Type B pancreatic cell (in vitro differentiated cells): ENCODE measurements at regions not wholly inside any gene's neighbourhood (a gene's known extent, or its start where the extent isn't known, plus 50 kb on each side); places are given as distances from the start of the nearest gene placed in this dataset.

Experiments used
- DNase-seq: peaks from one replicate; pipeline ENCODE4 v3.0.0; 2021; ENCODE audit warnings: mixed read lengths; ENCODE audit not compliant: unreplicated experiment; ENCODE audit errors: extremely low spot score
- H3K27ac Mint-ChIP-seq: 2 replicates; pipeline ENCODE4 v1.8.0; 2021; ENCODE audit warnings: mild to moderate bottlenecking, mixed read lengths
- H3K27me3 Mint-ChIP-seq: 2 replicates; pipeline ENCODE4 v1.8.0; 2021; ENCODE audit warnings: mixed read lengths
- H3K36me3 Mint-ChIP-seq: 2 replicates; pipeline ENCODE4 v1.8.0; 2021; ENCODE audit warnings: mixed read lengths
- H3K4me1 Mint-ChIP-seq: one replicate; pipeline ENCODE4 v1.8.0; 2021; ENCODE audit warnings: mixed read lengths; ENCODE audit not compliant: unreplicated experiment
- H3K4me3 Mint-ChIP-seq: 2 replicates; pipeline ENCODE4 v1.8.0; 2021; ENCODE audit warnings: mild to moderate bottlenecking, mixed read lengths
- H3K9me3 Mint-ChIP-seq: 2 replicates; pipeline ENCODE4 v1.8.0; 2021; ENCODE audit warnings: mixed read lengths
- CTCF ChIP-seq: fragments of 200-600 bp; sonication (generic); conservative IDR thresholded peaks from 2 replicates; pipeline ENCODE4 v1.5.0; 2021; ENCODE audit warnings: antibody characterized with exemption, mild to moderate bottlenecking

GRCh38 chr12:127558361-127558760 lies 708.6 kb upstream of the TMEM132C start:
- H3K27me3 Mint-ChIP-seq = no peaks in the 10 kb centered on the region
- no peaks in the 10 kb centered on the region for H3K36me3 Mint-ChIP-seq
- no peak overlapping the region for H3K27ac Mint-ChIP-seq
- no peak for DNase-seq
- no peak overlapping the region for H3K4me3 Mint-ChIP-seq
- TF ChIP-seq CTCF = no peak
- H3K4me1 Mint-ChIP-seq = no peaks in the 10 kb centered on the region
- H3K9me3 Mint-ChIP-seq = no peaks in the 10 kb centered on the region

GRCh38 chr12:127559349-127560040 lies 707.5 kb upstream of the TMEM132C start:
- peak; percentile 46 for TF ChIP-seq CTCF
- no peaks in the 10 kb centered on the region for H3K27me3 Mint-ChIP-seq
- H3K9me3 Mint-ChIP-seq = no peaks in the 10 kb centered on the region

GRCh38 chr12:127560041-127560478 lies 706.9 kb upstream of the TMEM132C start:
- no peak for DNase-seq
- Mint-ChIP-seq H3K36me3 (no peaks in the 10 kb centered on the region), H3K9me3 (no peaks in the 10 kb centered on the region), H3K27ac (no peak overlapping the region), H3K4me3 (no peak overlapping the region), H3K4me1 (no peaks in the 10 kb centered on the region), H3K27me3 (peaks cover 4% of the 10 kb centered on the region)
- no peak for TF ChIP-seq CTCF

More at GRCh38 chr12:127559349-127560040, 707.5 kb upstream of the TMEM132C start:
- H3K27ac Mint-ChIP-seq = no peak overlapping the region
- no peaks in the 10 kb centered on the region for H3K4me1 Mint-ChIP-seq
- no peak for DNase-seq
- no peak overlapping the region for H3K4me3 Mint-ChIP-seq
- H3K36me3 Mint-ChIP-seq = no peaks in the 10 kb centered on the region

GRCh38 chr12:127562816-127563215 lies 704.2 kb upstream of the TMEM132C start:
- no peak overlapping the region for H3K27ac Mint-ChIP-seq

GRCh38 chr12:127565241-127565640 lies 701.7 kb upstream of the TMEM132C start:
- peaks cover 25% of the 10 kb centered on the region for H3K27me3 Mint-ChIP-seq
- H3K36me3 Mint-ChIP-seq = no peaks in the 10 kb centered on the region

More at GRCh38 chr12:127562816-127563215, 704.2 kb upstream of the TMEM132C start:
- Mint-ChIP-seq H3K4me1 (no peaks in the 10 kb centered on the region), H3K27me3 (peaks cover 9% of the 10 kb centered on the region), H3K4me3 (no peak overlapping the region), H3K36me3 (no peaks in the 10 kb centered on the region), H3K9me3 (no peaks in the 10 kb centered on the region)
- DNase-seq = no peak
- no peak for TF ChIP-seq CTCF

More at GRCh38 chr12:127565241-127565640, 701.7 kb upstream of the TMEM132C start:
- no peak for DNase-seq
- Mint-ChIP-seq H3K4me1 (no peaks in the 10 kb centered on the region), H3K4me3 (no peak overlapping the region), H3K9me3 (no peaks in the 10 kb centered on the region), H3K27ac (no peak overlapping the region)
- no peak for TF ChIP-seq CTCF
